Stimulated activated naive B cell treated with anti-CD40 and anti-IgM and Interleukin-4, amounts not matched to agents 10 μg/mL and 1 μg/mL and 100 μg/mL, for 72 hours (primary cell): ENCODE measurements at regions not wholly inside any gene's neighbourhood (a gene's known extent, or its start where the extent isn't known, plus 50 kb on each side); places are given as distances from the start of the nearest gene placed in this dataset.
A peak's percentile ranks its signal among the peaks of the same experiment; 100 is the strongest.
"Not testable (repeated sequence)": the region's sequence is repeated elsewhere in the genome, so short reads cannot be mapped to it uniquely, and the experiment has no call there.

Experiments used
- ATAC-seq, 2 donors: fragments of 150-1000 bp; cut with Tn5 transposase; replicated peaks; 2 replicates each; pipeline ENCODE4 v1.10.0; 2021; ENCODE audit warnings: moderate library complexity in 1 of 2
- DNase-seq: peaks from one replicate; pipeline ENCODE4 v3.0.0; 2021
- H3K27ac Mint-ChIP-seq: one replicate; pipeline ENCODE4 v1.8.0; 2022; ENCODE audit warnings: mild to moderate bottlenecking, mixed read lengths
- H3K27me3 Mint-ChIP-seq, 2 donors: one replicate each; pipeline ENCODE4 v1.8.0; 2022; ENCODE audit warnings: mixed read lengths in 2 of 2
- H3K36me3 Mint-ChIP-seq, 2 donors: one replicate each; pipeline ENCODE4 v1.8.0; 2022; ENCODE audit warnings: mixed read lengths in 2 of 2, mild to moderate bottlenecking in 1 of 2
- H3K4me1 Mint-ChIP-seq, 2 donors: one replicate each; pipeline ENCODE4 v1.8.0; 2022; ENCODE audit warnings: mixed read lengths in 2 of 2, mild to moderate bottlenecking in 1 of 2
- H3K4me3 Mint-ChIP-seq, 2 donors: one replicate each; pipeline ENCODE4 v1.8.0; 2022; ENCODE audit warnings: mild to moderate bottlenecking in 2 of 2, mixed read lengths in 2 of 2, moderate library complexity in 1 of 2
- H3K9me3 Mint-ChIP-seq, 2 donors: one replicate each; pipeline ENCODE4 v1.8.0; 2022; ENCODE audit warnings: mixed read lengths in 2 of 2, mild to moderate bottlenecking in 1 of 2

DNA sequence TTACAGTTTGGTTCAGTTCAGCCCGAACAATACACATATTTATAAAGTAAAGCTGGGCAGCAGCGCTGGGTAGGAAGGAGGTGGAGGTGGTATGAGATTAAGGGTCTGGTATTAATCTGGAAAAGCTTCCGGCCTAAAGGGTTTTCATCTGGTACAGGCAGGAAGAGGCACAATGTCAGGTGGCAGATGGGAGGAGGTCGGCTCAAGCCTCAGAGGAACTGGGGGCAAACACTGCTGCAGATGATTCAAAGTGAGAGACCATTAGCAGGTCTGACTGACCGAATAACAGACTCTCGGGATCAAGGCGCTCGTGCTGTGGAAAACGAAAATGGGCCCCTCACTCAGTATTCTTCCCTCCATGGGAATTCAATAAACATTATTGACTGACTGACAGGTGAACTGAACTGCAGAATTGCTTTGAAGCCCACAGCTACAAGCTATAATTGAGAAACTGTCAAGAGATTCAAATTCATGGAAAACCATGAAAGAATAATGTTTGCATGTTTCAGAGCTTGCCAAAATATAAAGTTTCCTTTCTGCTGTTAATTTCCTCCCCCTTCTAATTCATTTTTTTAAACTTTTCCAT, 75.3 kb downstream of the TMEM167A start:
- no peak overlapping the region for H3K4me3 Mint-ChIP-seq
- no peaks in the 10 kb centered on the region for H3K9me3 Mint-ChIP-seq
- peaks cover 0 to 3% of the 10 kb centered on the region in 2 donors for H3K27me3 Mint-ChIP-seq
- ATAC-seq (no peak), DNase-seq (no peak)
- H3K27ac Mint-ChIP-seq, result no peak overlapping the region
- H3K36me3 Mint-ChIP-seq, result no peaks in the 10 kb centered on the region
- H3K4me1 Mint-ChIP-seq, result no peaks in the 10 kb centered on the region

DNA sequence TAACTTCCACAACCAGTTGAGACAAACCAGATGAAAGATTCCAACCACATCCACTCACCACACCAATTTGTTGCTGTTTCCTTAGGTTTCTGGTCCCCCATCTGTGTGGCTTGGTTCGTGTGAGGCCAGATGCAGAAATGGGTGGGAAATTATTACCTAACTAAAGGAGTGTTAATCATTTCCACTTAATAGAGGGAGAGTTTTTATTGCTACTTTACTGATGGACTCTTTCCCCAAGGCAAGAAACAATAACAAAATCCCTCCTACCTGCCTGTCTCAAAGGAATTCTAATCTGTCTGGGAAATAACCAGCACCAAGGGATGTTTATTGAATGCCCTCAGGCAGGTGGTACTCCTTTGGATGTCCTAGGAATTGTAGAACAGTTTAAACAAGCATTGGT, 76.3 kb downstream of the TMEM167A start:
- Mint-ChIP-seq H3K9me3 (no peaks in the 10 kb centered on the region), H3K4me3 (no peak overlapping the region), H3K36me3 (no peaks in the 10 kb centered on the region), H3K27ac (no peak overlapping the region), H3K4me1 (no peaks in the 10 kb centered on the region), H3K27me3 (no peaks in the 10 kb centered on the region)
- no peak for DNase-seq
- no peak for ATAC-seq

DNA sequence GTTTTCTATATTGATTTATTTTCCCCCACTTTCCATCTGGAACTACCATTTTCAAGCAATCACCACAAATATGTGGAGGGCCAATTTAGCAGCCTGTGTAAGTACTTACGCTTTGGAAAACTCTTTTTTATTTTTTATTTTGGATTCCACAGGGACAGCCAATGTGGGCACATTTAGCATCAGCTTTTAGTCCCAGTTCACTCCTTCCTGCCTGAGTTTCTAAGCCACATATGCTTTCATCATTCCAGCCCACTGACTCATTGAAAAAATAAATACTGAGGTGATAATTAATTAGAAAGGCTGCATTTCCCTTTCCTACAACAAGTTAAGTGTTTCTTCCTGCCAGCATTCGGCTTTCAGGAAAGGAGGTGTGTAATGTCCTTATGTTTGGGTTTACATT, 76.8 kb downstream of the TMEM167A start:
- ATAC-seq (no peak), DNase-seq (no peak)
- Mint-ChIP-seq H3K9me3 (no peaks in the 10 kb centered on the region), H3K27ac (no peak overlapping the region), H3K4me3 (no peak overlapping the region), H3K4me1 (no peaks in the 10 kb centered on the region), H3K27me3 (no peaks in the 10 kb centered on the region), H3K36me3 (no peaks in the 10 kb centered on the region)

DNA sequence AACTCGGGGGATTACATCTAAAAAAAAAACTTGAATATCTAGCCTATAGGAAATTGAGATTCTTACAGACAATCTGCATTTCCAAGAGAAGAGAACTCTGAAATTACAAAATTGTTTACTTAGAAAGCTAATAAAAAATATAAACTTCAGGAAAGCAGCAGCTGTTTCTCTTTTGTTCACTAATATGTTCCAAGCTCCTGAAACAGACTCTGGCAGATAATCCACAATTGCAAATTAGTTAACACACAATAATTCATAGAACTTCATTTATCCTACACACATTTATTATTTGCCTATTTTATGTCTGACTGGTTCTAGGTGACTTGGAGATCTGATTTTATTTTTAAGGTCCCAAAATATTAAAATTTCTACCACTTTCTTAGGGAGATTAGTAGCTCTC, 83.8 kb downstream of the TMEM167A start:
- DNase-seq (no peak), ATAC-seq (no peak)
- H3K27me3 Mint-ChIP-seq, result peaks cover 0 to 3% of the 10 kb centered on the region in 2 donors
- no peak overlapping the region for H3K27ac Mint-ChIP-seq
- H3K4me1 Mint-ChIP-seq, result peaks cover 0 to 6% of the 10 kb centered on the region in 2 donors
- H3K9me3 Mint-ChIP-seq, result no peaks in the 10 kb centered on the region
- H3K36me3 Mint-ChIP-seq, result no peaks in the 10 kb centered on the region
- H3K4me3 Mint-ChIP-seq, result no peak overlapping the region

DNA sequence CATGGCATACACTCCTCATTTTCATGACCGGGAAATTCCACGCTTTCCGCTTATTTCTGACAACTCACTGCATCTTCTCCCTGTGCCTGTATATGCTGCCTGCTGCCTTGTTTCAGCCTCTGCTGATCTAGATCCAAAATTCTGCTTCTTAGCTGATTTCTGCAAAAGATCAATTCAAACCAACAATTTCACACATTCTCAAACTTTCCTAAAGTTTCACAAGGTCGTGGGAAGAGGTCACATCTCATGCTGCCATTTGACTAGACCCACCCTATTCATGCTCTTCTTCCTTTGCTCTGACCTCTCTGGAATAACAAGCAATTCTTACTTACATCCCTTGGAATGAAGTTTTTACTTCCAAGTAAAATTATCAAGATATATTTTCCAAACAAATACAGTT, 84.5 kb downstream of the TMEM167A start:
- H3K27me3 Mint-ChIP-seq, result peaks cover 0 to 3% of the 10 kb centered on the region in 2 donors
- no peak for DNase-seq
- ATAC-seq, result no peak
- peaks cover 0 to 6% of the 10 kb centered on the region in 2 donors for H3K4me1 Mint-ChIP-seq
- no peaks in the 10 kb centered on the region for H3K9me3 Mint-ChIP-seq
- H3K36me3 Mint-ChIP-seq, result no peaks in the 10 kb centered on the region
- H3K4me3 Mint-ChIP-seq, result no peak overlapping the region
- no peak overlapping the region for H3K27ac Mint-ChIP-seq

DNA sequence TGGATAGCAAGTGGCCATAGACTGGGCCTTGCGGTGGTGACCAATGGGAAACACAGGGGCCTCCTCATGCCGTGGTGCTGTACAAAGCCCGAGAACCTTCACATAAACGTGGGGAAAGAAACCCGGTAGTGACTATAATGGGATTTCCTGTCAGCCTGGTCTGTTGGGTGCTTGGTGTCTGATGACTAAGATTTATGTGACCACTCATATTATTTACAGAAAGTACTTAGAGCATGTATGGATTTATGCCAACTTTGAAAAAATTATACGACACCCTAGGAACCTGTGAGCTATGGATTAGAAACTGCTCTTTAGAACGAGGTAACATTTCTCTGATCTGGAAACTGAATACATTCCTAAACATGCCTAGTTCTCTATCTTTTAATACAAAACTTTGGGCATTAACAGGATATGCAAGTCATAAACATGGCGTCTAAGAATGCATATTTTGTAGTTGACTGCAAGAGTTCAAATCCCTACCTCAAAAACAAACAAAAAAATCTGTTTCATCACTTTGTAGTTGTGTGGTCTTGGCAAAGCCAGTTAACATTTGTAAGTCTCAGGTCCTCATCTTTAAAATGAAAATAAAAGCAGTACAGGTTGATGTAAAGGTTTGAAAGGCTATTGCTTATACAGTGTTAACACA, 85.4 kb downstream of the TMEM167A start:
- no peak overlapping the region for H3K27ac Mint-ChIP-seq
- DNase-seq (no peak), ATAC-seq (peak in 1 of 2 donors; percentile 36)
- no peak overlapping the region for H3K4me3 Mint-ChIP-seq
- peaks cover 0 to 3% of the 10 kb centered on the region in 2 donors for H3K27me3 Mint-ChIP-seq
- no peaks in the 10 kb centered on the region for H3K36me3 Mint-ChIP-seq
- H3K4me1 Mint-ChIP-seq, result peaks cover 0 to 6% of the 10 kb centered on the region in 2 donors
- no peaks in the 10 kb centered on the region for H3K9me3 Mint-ChIP-seq

DNA sequence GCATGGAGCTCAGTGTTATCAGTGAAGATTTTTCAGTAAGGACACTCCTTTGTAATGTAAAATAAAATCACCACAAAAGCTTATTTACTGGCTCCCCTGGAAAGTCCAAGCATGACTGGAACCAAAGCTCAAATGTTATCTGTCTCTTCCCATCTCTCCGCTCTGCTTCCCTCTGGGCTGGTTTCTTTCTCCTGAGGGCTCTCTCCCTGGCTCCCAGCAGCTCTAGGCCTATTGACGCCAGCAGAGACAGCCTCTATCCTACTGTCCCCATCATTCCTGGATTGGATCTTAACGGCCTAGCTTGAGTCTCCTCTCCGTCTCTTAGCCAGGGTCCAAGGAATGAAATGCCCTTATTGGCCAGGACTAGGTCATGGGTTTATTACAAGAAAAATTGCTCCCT, 86.1 kb downstream of the TMEM167A start:
- no peaks in the 10 kb centered on the region for H3K9me3 Mint-ChIP-seq
- no peak for DNase-seq
- no peaks in the 10 kb centered on the region for H3K36me3 Mint-ChIP-seq
- no peak overlapping the region for H3K27ac Mint-ChIP-seq
- H3K4me1 Mint-ChIP-seq, result peaks cover 0 to 6% of the 10 kb centered on the region in 2 donors
- H3K27me3 Mint-ChIP-seq, result peaks cover 0 to 3% of the 10 kb centered on the region in 2 donors
- H3K4me3 Mint-ChIP-seq, result no peak overlapping the region
- no peak for ATAC-seq

DNA sequence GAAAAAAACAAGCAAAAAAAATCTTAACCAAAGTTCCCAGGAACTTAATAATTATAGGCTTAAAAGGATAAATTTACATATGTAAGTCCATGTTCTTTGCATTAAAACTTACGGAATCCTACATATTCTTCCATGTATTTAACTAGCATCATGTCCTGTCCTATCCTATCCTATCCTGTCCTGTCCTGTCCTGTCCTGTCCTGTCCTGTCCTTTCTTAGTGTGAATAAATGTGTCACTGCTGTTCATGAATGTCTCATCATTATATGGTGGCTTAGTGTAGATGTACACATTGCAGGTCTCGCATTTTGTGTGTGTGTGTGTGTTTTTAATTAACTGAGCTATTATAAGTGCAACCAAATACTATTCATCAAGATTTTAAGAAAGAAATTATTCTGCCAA, 90.0 kb downstream of the TMEM167A start:
- ATAC-seq, result no peak
- H3K27ac Mint-ChIP-seq, result no peak overlapping the region
- peaks cover 0 to 2% of the 10 kb centered on the region in 2 donors for H3K9me3 Mint-ChIP-seq
- H3K27me3 Mint-ChIP-seq, result peaks cover 0 to 3% of the 10 kb centered on the region in 2 donors
- H3K36me3 Mint-ChIP-seq, result no peaks in the 10 kb centered on the region
- DNase-seq, result no peak
- H3K4me3 Mint-ChIP-seq, result no peak overlapping the region
- H3K4me1 Mint-ChIP-seq, result peaks cover 0 to 6% of the 10 kb centered on the region in 2 donors

DNA sequence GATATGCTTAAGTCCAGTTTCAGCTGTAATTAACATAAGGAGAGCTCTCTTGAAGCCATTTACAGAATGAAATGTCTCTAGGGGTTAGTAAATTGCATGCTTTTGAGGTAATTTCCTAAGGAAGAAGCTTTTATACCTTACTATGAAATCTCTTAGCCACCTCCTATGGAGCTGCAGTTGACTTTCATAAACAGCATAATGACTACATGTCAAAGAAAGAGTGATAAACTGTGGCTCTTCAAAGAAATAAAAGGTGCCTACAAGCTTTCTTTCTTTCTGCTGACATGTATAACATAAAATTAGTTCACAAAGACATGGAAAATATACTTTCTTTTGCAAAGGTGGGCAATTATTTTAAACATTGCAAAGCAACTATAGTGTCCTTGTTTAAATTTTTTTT, 90.8 kb downstream of the TMEM167A start:
- peaks cover 0 to 4% of the 10 kb centered on the region in 2 donors for H3K4me1 Mint-ChIP-seq
- no peak overlapping the region for H3K27ac Mint-ChIP-seq
- H3K36me3 Mint-ChIP-seq, result no peaks in the 10 kb centered on the region
- ATAC-seq, result no peak
- H3K9me3 Mint-ChIP-seq, result peaks cover 0 to 2% of the 10 kb centered on the region in 2 donors
- no peak for DNase-seq
- H3K4me3 Mint-ChIP-seq, result no peak overlapping the region
- peaks cover 0 to 3% of the 10 kb centered on the region in 2 donors for H3K27me3 Mint-ChIP-seq

DNA sequence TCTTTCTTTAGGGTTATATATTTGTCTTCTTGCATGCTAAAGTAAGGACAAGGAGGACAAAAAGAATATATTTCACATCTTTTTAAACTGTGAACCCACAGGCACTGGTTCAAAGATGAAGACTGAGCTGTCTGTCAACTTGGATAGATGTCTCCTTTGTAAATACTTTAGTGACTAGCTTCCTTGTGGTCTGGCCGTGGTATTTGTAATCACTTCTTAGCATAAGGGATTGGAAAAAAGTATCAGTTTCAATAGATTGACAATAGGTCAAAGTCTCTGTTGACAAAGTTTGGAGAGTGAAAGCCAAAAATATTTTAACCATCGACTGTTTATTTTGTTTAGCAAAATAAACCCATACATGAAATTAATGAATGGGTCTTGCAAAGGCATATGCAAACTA, 91.4 kb downstream of the TMEM167A start:
- Mint-ChIP-seq H3K27me3 (peaks cover 0 to 3% of the 10 kb centered on the region in 2 donors), H3K4me1 (peaks cover 0 to 4% of the 10 kb centered on the region in 2 donors), H3K36me3 (no peaks in the 10 kb centered on the region), H3K9me3 (peaks cover 0 to 2% of the 10 kb centered on the region in 2 donors), H3K27ac (no peak overlapping the region), H3K4me3 (no peak overlapping the region)
- ATAC-seq, result no peak
- DNase-seq, result no peak

DNA sequence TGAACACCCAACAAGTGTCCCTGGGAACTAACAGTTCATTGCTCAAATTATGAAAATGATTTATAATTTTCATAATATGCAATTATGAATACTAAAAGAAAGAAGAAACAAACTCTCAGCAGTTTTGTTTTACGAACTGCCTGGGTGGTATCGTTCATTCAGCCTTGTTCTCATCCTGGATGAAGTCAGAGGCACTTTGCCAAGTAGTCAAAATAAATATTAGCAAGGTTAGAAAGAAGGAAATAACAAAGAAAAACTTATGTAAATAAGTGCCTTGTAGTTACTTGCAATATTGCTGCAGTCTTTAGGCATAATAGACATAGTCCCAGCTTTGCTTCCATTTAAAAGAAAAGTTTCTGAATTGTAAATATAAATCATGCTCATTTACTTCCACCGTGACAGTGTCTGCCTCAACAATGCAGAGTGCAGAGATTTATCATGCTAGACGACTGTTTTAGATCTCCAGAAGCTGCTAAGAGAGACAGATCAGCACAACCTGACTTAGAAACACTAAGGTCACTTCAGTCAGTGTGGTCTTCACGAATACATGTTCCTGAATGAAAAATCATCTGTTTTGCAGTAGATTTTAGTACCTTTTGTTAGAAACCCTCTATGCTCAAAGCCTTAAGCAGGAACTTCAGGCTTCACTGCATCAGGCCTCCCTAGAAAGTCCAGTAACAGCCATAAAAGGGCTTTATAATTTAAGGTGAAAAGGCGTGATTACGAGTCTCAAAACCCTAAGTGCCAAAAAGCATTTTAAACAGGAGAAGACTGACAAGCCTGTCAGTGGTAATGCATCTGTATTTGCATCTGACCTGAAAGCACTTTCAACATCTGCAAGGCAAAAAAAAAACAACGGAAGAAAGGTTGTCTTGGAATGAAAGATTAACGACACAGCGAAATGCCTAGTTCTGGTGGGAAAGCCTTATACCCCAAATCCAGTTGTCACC, 92.1 kb downstream of the TMEM167A start:
- no peak overlapping the region for H3K27ac Mint-ChIP-seq
- ATAC-seq (no peak), DNase-seq (no peak)
- peaks cover 0 to 4% of the 10 kb centered on the region in 2 donors for H3K4me1 Mint-ChIP-seq
- peaks cover 0 to 3% of the 10 kb centered on the region in 2 donors for H3K27me3 Mint-ChIP-seq
- H3K9me3 Mint-ChIP-seq, result peaks cover 0 to 2% of the 10 kb centered on the region in 2 donors
- no peaks in the 10 kb centered on the region for H3K36me3 Mint-ChIP-seq
- no peak overlapping the region for H3K4me3 Mint-ChIP-seq

DNA sequence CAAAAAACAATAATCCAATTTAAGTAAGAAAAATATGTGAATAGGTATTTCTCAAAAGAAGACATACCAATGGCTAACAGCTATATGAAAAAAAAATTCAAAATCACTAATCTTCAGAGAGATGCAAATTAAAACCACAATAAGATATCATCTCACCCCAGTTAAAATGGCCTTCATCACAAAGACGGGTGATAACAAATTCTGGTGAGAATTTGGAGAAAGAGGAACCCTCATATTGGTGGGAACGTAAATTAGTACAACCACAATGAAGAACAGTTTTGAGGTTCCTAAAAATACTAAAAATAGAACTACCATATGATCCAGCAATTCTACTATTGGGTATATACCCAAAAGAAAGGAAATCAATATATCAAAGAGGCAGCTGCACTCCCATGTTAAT, 94.3 kb downstream of the TMEM167A start:
- Mint-ChIP-seq H3K4me3 (no peak overlapping the region), H3K36me3 (peaks cover 0 to 2% of the 10 kb centered on the region in 2 donors), H3K4me1 (peaks cover 0 to 4% of the 10 kb centered on the region in 2 donors), H3K27ac (no peak overlapping the region), H3K9me3 (peaks cover 3 to 4% of the 10 kb centered on the region in 2 donors), H3K27me3 (no peaks in the 10 kb centered on the region)
- no peak for DNase-seq
- no peak for ATAC-seq

DNA sequence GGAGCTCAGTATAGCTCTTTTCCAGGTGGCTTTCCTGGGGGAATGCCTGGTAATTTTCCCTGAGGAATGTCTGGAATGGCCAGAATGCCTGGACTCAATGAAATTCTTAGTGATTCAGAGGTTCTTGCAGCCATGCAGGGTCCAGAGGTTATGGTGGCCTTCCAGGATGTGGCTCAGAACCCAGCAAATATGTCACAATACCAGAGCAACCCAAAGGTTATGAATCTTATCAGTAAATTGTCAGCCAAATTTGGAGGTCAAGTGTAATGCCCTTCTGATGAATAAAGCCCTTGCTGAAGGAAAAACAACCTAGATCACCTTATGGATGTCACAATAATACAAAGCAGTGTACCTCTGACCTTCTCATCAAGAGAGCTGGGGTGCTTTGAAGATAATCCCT, 100.3 kb downstream of the TMEM167A start:
- H3K4me1 Mint-ChIP-seq, ATAC-seq, DNase-seq, H3K27me3 Mint-ChIP-seq, H3K4me3 Mint-ChIP-seq, H3K27ac Mint-ChIP-seq: not testable (repeated sequence)
- Mint-ChIP-seq H3K9me3 (peaks cover 22 to 28% of the 10 kb centered on the region in 2 donors), H3K36me3 (peaks cover 10 to 13% of the 10 kb centered on the region in 2 donors)

DNA sequence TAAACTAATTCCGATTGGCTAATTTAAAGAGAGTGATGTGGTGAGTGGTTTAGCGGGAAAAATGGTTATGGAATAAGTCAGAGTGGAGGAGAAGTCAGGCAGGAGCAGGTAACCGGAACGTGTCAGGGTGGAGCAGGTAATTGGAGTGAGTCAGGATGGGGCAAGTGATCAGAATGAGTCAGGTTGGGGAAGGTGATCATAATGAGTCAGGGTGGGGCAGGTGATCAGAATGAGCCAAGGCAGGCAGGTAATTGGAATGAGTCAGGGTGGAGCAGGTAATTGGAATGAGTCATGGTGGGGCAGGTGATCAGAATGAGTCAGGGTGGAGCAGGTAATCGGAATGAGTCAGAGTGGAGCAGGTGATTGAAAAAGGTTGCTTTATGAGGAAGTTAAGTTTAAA, 101.4 kb downstream of the TMEM167A start:
- Mint-ChIP-seq H3K4me1 (no peaks in the 10 kb centered on the region), H3K4me3 (no peak overlapping the region), H3K9me3 (peaks cover 22 to 28% of the 10 kb centered on the region in 2 donors), H3K27me3 (peaks cover 0 to 5% of the 10 kb centered on the region in 2 donors), H3K27ac (no peak overlapping the region), H3K36me3 (peaks cover 10 to 13% of the 10 kb centered on the region in 2 donors)
- DNase-seq, result no peak
- ATAC-seq, result no peak
